Stomach (tissue), 8 donors: ENCODE measurements at regions not wholly inside any gene's neighbourhood (a gene's known extent, or its start where the extent isn't known, plus 50 kb on each side); places are given as distances from the start of the nearest gene placed in this dataset.

ENCODE experiments used
- DNase-seq, 2 donors: peaks; one replicate each; pipeline versions ENCODE4 v3.0.0 to v3.0.0-alpha.2; 2013 to 2019
- H3K27ac ChIP-seq, 5 donors: fragments of 200-600 bp in 4 of 5; sonication (generic) in 4 of 5; one replicate each; pipeline ENCODE4 v1.5.1; 2013 to 2019; ENCODE audit warnings: mild to moderate bottlenecking in 1 of 5, moderate library complexity in 1 of 5
- H3K27me3 ChIP-seq, 3 donors: fragments of 200-600 bp; sonication (generic); one replicate each; pipeline ENCODE4 v1.5.1; 2017 to 2019; ENCODE audit warnings: mixed run types in 1 of 3
- H3K36me3 ChIP-seq, 4 donors: fragments of 200-600 bp; sonication (generic); 1 replicate in 3 of 4; 2 replicates in 1 of 4; pipeline ENCODE4 v1.5.1; 2016 to 2019
- H3K4me1 ChIP-seq, 4 donors: fragments of 200-600 bp; sonication (generic); one replicate each; pipeline ENCODE4 v1.5.1; 2016 to 2019
- H3K4me3 ChIP-seq, 4 donors: fragments of 200-600 bp; sonication (generic) in 3 of 4; one replicate each; pipeline ENCODE4 v1.5.1; 2016 to 2019; ENCODE audit warnings: mild to moderate bottlenecking in 1 of 4
- H3K9me3 ChIP-seq, 4 donors: fragments of 200-600 bp; sonication (generic); one replicate each; pipeline ENCODE4 v1.5.1; 2016 to 2019
- EP300 ChIP-seq: sonication (generic); formaldehyde crosslinking; IDR thresholded peaks from one replicate; pipeline ENCODE4 v1.6.1; 2017; ENCODE audit warnings: antibody characterized with exemption
- POLR2A ChIP-seq, 4 donors: fragments of 450-650 bp; IDR thresholded peaks; one replicate each; pipeline ENCODE4 v1.6.1; 2016; ENCODE audit warnings: antibody characterized with exemption in 4 of 4, control low read depth in 2 of 4, mild to moderate bottlenecking in 1 of 4, moderate library complexity in 1 of 4
- POLR2AphosphoS5 ChIP-seq, 3 donors: sonication (generic); formaldehyde crosslinking; IDR thresholded peaks; one replicate each; pipeline ENCODE4 v1.6.1; 2016; ENCODE audit warnings: antibody characterized with exemption in 3 of 3
- WGBS, 5 donors: extraction: QIAGEN DNeasy Blood & Tissue Kit in 3 of 5; methylation state at CpG; one replicate each; pipeline versions ENCODE4 v1.1.5 to v1.1.7; 2013 to 2018; 5-methylcytosine and 5-hydroxymethylcytosine counted together
- intact Hi-C: fragments of 100-400 bp; cut with DNase I; formaldehyde crosslinking; loops from one replicate; pipeline ENCODE4 v1.15.1; 2023; ENCODE audit warnings: low total_unique reads
- TF ChIP-seq, protein P1 (sequence below), 7 experiments: fragments of 450-650 bp in 4 of 7; fragments of 200-600 bp in 3 of 7; sonication (generic) in 3 of 7; IDR thresholded peaks; one replicate each; pipeline ENCODE4 v1.5.1; 2016 to 2019; ENCODE audit warnings: antibody characterized with exemption in 7 of 7, control low read depth in 2 of 7, mild to moderate bottlenecking in 1 of 7
- donor health status: healthy with polysubstance abuse.
- donor health status: Bipolar disorder and iron deficiency.
- donor health status: healthy.

DNA sequence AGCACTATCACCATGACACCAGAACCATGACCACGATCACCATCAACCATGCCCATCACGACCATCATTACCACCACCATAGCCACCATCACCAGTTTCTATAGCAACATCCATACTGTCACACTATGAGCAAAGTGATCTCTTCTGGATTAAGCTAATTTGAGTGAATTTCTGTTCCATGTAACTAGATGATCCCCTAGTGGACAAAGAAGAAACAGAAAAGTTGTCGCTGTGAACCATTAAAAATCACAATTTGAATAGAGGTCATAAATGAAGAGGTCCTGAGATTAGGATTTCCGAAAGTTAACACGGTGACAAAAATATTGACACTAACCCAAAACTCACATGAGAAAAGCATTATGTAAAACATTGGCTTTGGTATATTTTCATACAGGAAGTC, 77.6 kb downstream of the CLRN3 start:
- Histone ChIP-seq H3K27ac (no peak overlapping the region), H3K4me3 (no peak overlapping the region), H3K4me1 (no peaks in the 10 kb centered on the region), H3K9me3 (no peaks in the 10 kb centered on the region), H3K27me3 (no peaks in the 10 kb centered on the region), H3K36me3 (no peaks in the 10 kb centered on the region)
- TF ChIP-seq EP300 (no peak), POLR2A (IDR thresholded peaks at IDR 0.05) (no peak), POLR2AphosphoS5 (IDR thresholded peaks at IDR 0.05) (no peak)
- TF ChIP-seq, protein P1, sequence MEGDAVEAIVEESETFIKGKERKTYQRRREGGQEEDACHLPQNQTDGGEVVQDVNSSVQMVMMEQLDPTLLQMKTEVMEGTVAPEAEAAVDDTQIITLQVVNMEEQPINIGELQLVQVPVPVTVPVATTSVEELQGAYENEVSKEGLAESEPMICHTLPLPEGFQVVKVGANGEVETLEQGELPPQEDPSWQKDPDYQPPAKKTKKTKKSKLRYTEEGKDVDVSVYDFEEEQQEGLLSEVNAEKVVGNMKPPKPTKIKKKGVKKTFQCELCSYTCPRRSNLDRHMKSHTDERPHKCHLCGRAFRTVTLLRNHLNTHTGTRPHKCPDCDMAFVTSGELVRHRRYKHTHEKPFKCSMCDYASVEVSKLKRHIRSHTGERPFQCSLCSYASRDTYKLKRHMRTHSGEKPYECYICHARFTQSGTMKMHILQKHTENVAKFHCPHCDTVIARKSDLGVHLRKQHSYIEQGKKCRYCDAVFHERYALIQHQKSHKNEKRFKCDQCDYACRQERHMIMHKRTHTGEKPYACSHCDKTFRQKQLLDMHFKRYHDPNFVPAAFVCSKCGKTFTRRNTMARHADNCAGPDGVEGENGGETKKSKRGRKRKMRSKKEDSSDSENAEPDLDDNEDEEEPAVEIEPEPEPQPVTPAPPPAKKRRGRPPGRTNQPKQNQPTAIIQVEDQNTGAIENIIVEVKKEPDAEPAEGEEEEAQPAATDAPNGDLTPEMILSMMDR (IDR thresholded peaks at IDR 0.05): no peak
- 75 to 86% (median 78%) methylated on average over 5 of the region's 5 CpGs for WGBS, 5 donors
- DNase-seq: no peak
- intact Hi-C loops: no loop called here

DNA sequence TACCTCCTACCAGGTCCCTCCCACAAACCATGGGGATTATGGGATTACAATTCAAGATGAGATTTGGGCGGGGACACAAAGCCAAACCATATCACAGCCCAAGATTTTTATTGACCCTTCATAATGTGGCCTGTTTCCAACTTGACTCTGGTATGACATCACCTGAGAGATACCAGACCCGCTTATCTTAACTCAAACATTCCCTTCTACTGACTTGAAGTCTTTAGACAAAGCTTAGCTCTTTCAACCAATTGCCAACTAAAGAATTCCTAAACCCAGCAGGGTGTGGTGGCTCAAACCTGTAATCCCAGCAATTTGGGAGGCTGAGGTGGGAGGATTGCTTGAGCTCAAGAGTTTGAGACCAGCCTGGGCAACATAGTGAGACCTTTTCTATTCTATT, 67.9 kb downstream of the CLRN3 start:
- Histone ChIP-seq H3K27me3 (no peaks in the 10 kb centered on the region), H3K9me3 (peaks cover 8 to 13% (median 10%) of the 10 kb centered on the region in 4 donors), H3K4me1 (no peaks in the 10 kb centered on the region), H3K4me3 (no peak overlapping the region), H3K27ac (no peak overlapping the region), H3K36me3 (no peaks in the 10 kb centered on the region)
- WGBS, 5 donors: 34 to 75% (median 53%) methylated on average over 2 of the region's 2 CpGs
- TF ChIP-seq POLR2AphosphoS5 (IDR thresholded peaks at IDR 0.05) (no peak), POLR2A (IDR thresholded peaks at IDR 0.05) (no peak), EP300 (no peak)
- TF ChIP-seq, protein P1 (IDR thresholded peaks at IDR 0.05): no peak
- no peak for DNase-seq
- intact Hi-C loops: no loop called here

DNA sequence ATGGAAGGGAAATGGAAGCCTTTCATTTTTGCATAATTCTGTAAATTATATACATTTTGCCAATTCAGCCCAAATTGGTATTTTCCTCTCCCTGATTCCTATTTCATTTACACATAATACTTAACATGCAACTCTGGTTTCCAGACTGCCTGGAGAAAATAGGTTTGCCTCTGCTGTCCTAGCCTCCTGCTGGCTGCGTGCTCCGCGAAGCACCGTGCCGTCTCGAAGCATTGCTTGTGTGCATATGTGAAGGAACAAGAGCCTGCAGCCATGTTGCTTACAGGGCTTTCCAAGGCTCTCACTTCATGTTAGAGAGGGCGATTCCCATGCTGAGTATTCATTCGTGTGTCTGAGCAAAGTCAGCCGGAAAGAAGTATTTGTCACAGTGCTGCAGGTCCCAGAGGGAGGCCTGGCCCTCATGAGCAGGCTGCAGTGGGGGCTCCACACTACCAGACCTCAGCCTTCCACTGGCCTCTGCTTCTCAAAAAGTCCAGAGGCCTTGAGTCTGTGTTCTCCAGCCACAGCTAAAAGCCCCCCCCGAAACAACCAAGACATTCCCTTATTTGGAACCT, 66.5 kb downstream of the CLRN3 start:
- peaks cover 8 to 13% (median 10%) of the 10 kb centered on the region in 4 donors for H3K9me3 ChIP-seq
- WGBS, 5 donors: 82 to 89% (median 85%) methylated on average over 7 to 10 of the region's 10 CpGs
- no peak for DNase-seq
- no peak overlapping the region for H3K27ac ChIP-seq
- TF ChIP-seq POLR2AphosphoS5 (IDR thresholded peaks at IDR 0.05): no peak
- TF ChIP-seq, protein P1 (IDR thresholded peaks at IDR 0.05): no peak
- no peak for TF ChIP-seq POLR2A (IDR thresholded peaks at IDR 0.05)
- no peak for TF ChIP-seq EP300
- intact Hi-C loops: no loop called here
- H3K27me3 ChIP-seq: peaks cover 0 to 4% (median 0%) of the 10 kb centered on the region in 3 donors
- H3K4me1 ChIP-seq: no peaks in the 10 kb centered on the region
- no peak overlapping the region for H3K4me3 ChIP-seq
- H3K36me3 ChIP-seq: no peaks in the 10 kb centered on the region

DNA sequence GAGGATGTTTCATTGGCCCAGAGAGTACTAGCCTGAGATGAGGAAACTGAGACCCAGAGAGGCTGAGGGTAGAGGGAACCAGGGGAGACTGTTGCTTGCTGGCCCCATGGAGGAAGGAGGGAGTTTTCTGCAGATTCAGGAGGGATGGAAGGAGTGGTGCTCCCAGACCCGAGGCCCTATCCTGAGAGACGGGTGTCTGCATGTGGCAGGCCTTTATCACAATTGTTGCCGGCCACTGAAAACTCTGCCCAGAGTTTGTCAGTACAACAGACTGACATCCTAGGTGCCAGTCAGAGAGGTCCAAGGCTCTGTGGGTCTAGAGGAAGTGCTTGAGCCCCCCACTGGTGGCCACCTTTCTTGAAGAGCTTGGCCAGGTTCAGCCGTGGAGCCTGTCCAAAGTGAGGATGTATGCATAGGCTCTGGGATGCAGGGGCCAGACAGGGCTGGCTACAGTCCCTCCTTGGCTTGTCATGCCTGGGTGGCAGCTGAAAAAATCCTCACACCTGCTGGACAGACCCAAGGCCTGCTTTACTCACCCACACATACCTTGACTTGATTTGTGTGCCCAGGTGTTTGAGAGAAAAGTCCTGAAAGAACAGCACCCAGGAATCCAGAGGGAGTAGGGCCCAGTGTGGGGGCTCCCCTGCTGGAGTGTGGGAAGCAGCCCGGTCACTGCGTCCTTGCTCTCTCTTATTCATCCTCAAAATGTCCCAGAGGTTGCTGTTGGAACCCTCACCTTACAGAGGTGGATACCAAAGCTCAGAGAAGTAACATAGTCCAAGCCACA, 65.2 kb downstream of the CLRN3 start:
- Histone ChIP-seq H3K27ac (no peak overlapping the region), H3K27me3 (peaks cover 0 to 4% (median 0%) of the 10 kb centered on the region in 3 donors), H3K4me3 (no peak overlapping the region), H3K4me1 (no peaks in the 10 kb centered on the region), H3K36me3 (no peaks in the 10 kb centered on the region), H3K9me3 (peaks cover 3 to 10% (median 6%) of the 10 kb centered on the region in 4 donors)
- TF ChIP-seq EP300: no peak
- no peak for TF ChIP-seq POLR2AphosphoS5 (IDR thresholded peaks at IDR 0.05)
- 65 to 77% (median 74%) methylated on average over 6 of the region's 6 CpGs for WGBS, 5 donors
- intact Hi-C loops: no loop called here
- no peak for DNase-seq
